Adipocyte (in vitro differentiated cells): ENCODE measurements at regions not wholly inside any gene's neighbourhood (a gene's known extent, or its start where the extent isn't known, plus 50 kb on each side); places are given as distances from the start of the nearest gene placed in this dataset.
A peak's percentile ranks its signal among the peaks of the same experiment; 100 is the strongest.
"Not testable (repeated sequence)": the region's sequence is repeated elsewhere in the genome, so short reads cannot be mapped to it uniquely, and the experiment has no call there.

ENCODE experiments used
- DNase-seq: peaks from one replicate; pipeline ENCODE4 v3.0.0-alpha.2; 2015; ENCODE audit warnings: low read depth
- H3K27me3 ChIP-seq: replicated peaks from 2 replicates; pipeline ENCODE4 v1.7.0; 2013; ENCODE audit warnings: mild to moderate bottlenecking, low read length, moderate library complexity; ENCODE audit not compliant: control insufficient read depth, insufficient read depth
- H3K36me3 ChIP-seq: 2 replicates; pipeline ENCODE4 v1.7.0; 2013; ENCODE audit warnings: low read length, mild to moderate bottlenecking, moderate library complexity; ENCODE audit not compliant: control insufficient read depth, insufficient read depth, severe bottlenecking
- H3K4me1 ChIP-seq: 2 replicates; pipeline ENCODE4 v1.7.0; 2013; ENCODE audit warnings: mild to moderate bottlenecking, low read length, moderate library complexity; ENCODE audit not compliant: control insufficient read depth, insufficient read depth
- H3K4me3 ChIP-seq: 2 replicates; pipeline ENCODE4 v1.7.0; 2013; ENCODE audit warnings: mild to moderate bottlenecking, low read length, moderate library complexity
- H3K9ac ChIP-seq: 2 replicates; pipeline ENCODE4 v1.7.0; 2013; ENCODE audit warnings: mild to moderate bottlenecking, low read length, moderate library complexity
- H3K9me3 ChIP-seq: 2 replicates; pipeline ENCODE4 v1.7.0; 2013; ENCODE audit warnings: mild to moderate bottlenecking, low read length, moderate library complexity; ENCODE audit not compliant: control insufficient read depth

DNA sequence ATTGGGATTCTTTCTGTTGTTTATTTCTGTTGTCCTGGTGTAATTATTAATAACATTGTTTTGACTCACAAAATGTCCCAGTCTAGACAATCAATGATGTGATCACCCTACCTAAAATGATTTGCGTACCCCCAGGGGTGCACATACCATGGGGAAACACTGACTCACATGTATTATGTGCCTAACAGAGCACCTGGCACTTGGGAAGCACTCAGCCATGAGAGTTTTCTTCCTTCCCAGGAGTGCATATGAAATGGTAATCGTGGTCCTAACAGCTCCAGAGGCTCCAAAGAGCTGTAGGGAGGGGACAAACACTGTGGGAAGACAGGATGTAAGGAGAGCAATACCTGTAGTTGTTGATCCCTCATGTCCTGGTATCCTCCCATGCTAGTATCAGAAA, 187.8 kb upstream of the ERBB4 start:
- Histone ChIP-seq H3K9me3 (no peaks in the 10 kb centered on the region), H3K9ac (no peak overlapping the region), H3K4me1 (peaks cover 6% of the 10 kb centered on the region), H3K4me3 (no peak overlapping the region), H3K27me3 (no peaks in the 10 kb centered on the region), H3K36me3 (no peaks in the 10 kb centered on the region)
- no peak for DNase-seq

DNA sequence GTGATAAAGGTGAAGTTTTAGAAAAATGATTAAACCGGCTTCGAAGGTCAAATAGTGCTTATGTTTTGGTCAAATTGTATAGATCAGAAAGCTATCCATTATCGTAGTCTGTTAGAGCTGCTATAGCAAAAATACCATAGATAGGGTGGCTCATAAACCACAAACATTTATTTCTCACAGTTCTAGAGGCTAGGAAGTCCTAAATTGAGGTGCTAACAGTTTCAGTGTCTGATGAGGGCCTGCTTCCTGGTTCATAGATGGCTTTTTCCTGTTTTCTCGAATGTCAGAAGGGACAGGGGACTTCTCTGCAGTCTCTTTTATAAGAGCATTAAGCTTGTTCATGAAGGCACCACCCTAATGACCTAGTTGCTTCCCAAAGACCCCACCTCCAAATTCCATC, 186.6 kb upstream of the ERBB4 start:
- Histone ChIP-seq H3K4me3 (no peak overlapping the region), H3K9me3 (no peaks in the 10 kb centered on the region), H3K27me3 (no peaks in the 10 kb centered on the region), H3K9ac (no peak overlapping the region), H3K4me1 (peaks cover 6% of the 10 kb centered on the region), H3K36me3 (no peaks in the 10 kb centered on the region)
- no peak for DNase-seq

DNA sequence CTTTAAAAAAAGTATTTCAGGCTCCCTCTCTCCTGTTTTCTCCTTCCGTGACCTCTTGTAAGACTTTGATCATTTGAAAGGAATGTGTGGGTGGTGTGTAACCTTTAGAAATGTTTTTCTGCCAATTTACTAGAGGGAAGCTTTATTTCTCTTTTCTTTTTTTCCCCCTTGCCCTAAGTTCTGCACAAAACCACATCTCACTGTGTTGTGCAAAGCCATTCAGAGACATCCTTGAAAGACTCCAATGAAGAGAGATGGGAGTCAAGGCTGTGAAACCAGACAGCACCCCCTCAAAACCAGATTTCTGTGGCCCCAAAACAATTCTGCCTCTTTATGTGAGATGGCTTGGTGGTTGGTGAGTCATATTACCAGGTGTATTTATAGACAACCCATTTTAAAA, 184.6 kb upstream of the ERBB4 start:
- Histone ChIP-seq H3K4me1 (peaks cover 6% of the 10 kb centered on the region), H3K4me3 (no peak overlapping the region), H3K9me3 (no peaks in the 10 kb centered on the region), H3K27me3 (no peaks in the 10 kb centered on the region), H3K36me3 (no peaks in the 10 kb centered on the region), H3K9ac (no peak overlapping the region)
- peak; percentile 65 for DNase-seq

DNA sequence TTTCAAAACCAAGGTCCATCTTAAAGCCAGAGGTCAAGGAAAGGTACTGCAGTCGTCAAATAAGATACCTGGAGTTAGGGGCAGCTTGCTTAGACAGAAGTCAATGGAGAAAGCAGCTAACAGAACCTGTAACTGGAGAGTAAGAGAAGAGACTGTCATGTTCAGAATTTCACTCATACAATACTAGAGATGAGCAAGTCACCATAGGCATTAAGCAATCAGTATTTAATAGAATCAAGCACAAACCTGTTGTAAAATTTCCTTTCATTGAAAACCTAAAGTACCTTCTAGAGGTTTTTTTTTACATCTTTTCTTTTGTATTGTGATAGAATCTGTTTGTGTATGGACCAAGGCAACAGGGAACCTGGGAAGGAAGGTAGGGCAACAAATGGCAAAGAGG, 183.4 kb upstream of the ERBB4 start:
- Histone ChIP-seq H3K4me3 (no peak overlapping the region), H3K27me3 (no peaks in the 10 kb centered on the region), H3K36me3 (no peaks in the 10 kb centered on the region), H3K9ac (no peak overlapping the region), H3K4me1 (peaks cover 6% of the 10 kb centered on the region), H3K9me3 (no peaks in the 10 kb centered on the region)
- no peak for DNase-seq

DNA sequence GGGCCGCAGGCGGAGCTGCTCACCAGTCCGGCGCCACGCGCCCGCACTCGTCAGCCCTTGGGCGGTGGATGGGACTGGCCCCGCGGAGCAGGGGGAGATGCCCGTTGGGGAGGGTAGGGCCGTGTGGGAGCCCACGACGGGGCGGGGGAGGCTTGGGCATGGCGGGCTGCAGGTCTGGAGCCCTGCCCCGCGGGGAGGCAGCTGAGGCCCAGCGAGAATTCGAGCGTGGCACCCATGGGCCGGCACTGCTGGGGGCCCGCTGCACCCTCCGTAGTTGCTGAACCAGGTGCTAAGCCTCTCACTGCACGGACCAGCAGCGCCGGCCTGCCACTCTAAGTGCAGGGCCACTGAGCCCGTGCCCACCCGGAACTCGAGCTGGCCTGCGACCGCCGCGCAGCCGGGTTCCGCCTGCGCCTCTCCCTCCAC, 182.4 kb upstream of the ERBB4 start:
- Histone ChIP-seq H3K9me3 (no peaks in the 10 kb centered on the region), H3K9ac (no peak overlapping the region), H3K27me3 (no peaks in the 10 kb centered on the region), H3K36me3 (no peaks in the 10 kb centered on the region), H3K4me1 (peaks cover 6% of the 10 kb centered on the region), H3K4me3 (no peak overlapping the region)
- no peak for DNase-seq

DNA sequence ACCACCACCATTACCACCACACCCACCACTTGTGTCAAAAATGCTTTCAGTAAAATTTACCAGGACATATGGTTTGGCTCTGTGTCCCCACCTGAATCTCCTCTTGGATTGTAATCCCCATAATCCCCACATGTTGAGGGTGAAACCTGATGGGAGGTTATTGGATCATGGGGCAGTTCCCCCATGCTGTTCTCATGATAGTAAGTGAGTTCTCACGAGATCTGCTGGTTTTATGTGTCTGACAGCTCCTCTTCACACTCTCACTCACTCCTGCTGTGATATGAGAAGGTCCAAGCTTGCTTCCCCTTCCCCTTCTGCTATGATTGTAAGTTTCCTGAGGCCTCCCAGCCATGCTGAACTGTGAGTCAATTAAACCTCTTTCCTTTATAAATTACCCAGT, 176.8 kb upstream of the ERBB4 start:
- not testable (repeated sequence) for H3K36me3 ChIP-seq

DNA sequence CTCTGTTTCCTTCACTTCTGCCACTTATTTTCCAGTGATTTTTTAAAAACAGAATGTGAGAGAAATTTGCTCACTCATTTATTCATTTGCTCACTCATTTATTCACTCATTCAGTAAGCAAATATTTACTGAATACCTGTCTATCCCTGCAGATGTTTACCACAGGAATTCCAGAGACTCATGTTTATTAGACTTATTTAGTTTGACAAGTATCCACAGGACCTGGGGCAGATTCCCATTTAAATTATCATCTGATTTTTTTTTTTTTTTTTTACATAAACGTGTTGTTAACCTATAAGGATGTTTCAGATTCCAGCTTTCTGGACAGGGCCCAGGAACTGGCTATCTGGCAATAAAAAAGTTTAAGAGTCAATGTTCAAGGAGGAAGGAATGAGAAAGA, 175.1 kb upstream of the ERBB4 start:
- no peak for DNase-seq
- no peaks in the 10 kb centered on the region for H3K36me3 ChIP-seq
- H3K4me3 ChIP-seq: no peak overlapping the region
- H3K4me1 ChIP-seq: no peaks in the 10 kb centered on the region
- H3K9me3 ChIP-seq: no peaks in the 10 kb centered on the region
- no peaks in the 10 kb centered on the region for H3K27me3 ChIP-seq
- H3K9ac ChIP-seq: no peak overlapping the region

More for the DNA sequence above, 176.8 kb upstream of the ERBB4 start:
- H3K4me1 ChIP-seq, H3K9me3 ChIP-seq, H3K4me3 ChIP-seq, H3K9ac ChIP-seq, H3K27me3 ChIP-seq, DNase-seq: not testable (repeated sequence)

DNA sequence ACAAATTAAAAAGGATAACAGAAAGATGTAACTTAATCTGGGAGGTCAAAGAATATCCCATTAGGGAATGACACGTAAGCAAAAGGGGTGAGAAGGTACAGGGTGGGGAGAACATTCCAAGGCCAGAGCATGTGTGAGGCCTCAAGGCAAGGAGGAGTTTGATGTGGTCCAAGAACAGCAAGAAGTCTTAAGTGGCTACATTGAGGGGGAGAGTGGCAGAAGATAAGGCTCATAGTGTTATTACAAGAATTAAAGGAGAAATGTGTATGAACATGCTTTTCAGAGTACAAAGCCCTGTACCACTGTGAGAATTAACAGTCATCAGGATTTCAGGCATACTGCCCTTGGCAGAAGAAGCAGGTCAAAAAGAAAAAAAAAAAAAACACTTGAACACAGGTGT, 174.4 kb upstream of the ERBB4 start:
- Histone ChIP-seq H3K27me3 (no peaks in the 10 kb centered on the region), H3K9ac (no peak overlapping the region), H3K4me3 (no peak overlapping the region), H3K9me3 (no peaks in the 10 kb centered on the region), H3K36me3 (no peaks in the 10 kb centered on the region), H3K4me1 (no peaks in the 10 kb centered on the region)
- DNase-seq: peak; percentile 35

DNA sequence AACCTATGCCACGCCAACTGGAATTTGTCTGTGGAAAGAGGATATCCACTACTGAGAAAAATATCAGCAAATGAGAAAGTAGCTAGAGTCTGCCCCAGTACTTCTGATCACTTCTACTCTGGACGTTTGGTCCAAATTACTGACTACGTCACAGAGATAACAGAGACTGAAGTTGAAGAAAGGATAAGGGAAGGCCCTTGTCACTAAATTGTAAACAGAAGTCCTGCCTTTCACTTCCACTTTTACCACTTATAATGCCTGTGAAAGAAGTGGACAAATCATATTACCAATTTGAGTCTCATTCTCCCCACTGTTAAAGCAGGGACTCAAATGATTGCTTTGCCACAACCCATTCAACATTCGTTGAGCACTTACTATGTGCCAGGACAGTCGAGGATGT, 173.9 kb upstream of the ERBB4 start:
- H3K9me3 ChIP-seq: no peaks in the 10 kb centered on the region
- no peak overlapping the region for H3K4me3 ChIP-seq
- H3K4me1 ChIP-seq: no peaks in the 10 kb centered on the region
- no peaks in the 10 kb centered on the region for H3K36me3 ChIP-seq
- no peaks in the 10 kb centered on the region for H3K27me3 ChIP-seq
- no peak overlapping the region for H3K9ac ChIP-seq
- DNase-seq: peak; percentile 14

DNA sequence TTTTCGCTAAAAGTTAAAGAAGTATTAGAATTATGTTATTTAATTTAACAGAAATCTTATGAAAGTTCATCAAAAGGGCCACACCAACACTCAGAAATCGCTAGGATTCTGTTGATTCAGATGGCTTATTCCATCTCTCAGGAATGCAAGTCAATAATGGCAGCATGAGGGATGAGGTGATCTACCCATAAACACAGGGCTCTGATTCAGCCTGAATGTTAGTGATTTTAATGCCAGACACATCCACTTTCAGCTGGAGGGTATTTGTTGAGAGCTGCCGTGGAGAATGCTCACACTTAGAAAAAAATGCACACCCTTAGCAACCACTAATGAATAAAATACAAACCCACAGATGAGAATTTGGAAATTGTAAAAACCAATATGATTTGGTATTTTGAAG, 173.3 kb upstream of the ERBB4 start:
- Histone ChIP-seq H3K9ac (no peak overlapping the region), H3K36me3 (no peaks in the 10 kb centered on the region), H3K27me3 (no peaks in the 10 kb centered on the region), H3K9me3 (no peaks in the 10 kb centered on the region), H3K4me1 (no peaks in the 10 kb centered on the region), H3K4me3 (no peak overlapping the region)
- peak; percentile 76 for DNase-seq

DNA sequence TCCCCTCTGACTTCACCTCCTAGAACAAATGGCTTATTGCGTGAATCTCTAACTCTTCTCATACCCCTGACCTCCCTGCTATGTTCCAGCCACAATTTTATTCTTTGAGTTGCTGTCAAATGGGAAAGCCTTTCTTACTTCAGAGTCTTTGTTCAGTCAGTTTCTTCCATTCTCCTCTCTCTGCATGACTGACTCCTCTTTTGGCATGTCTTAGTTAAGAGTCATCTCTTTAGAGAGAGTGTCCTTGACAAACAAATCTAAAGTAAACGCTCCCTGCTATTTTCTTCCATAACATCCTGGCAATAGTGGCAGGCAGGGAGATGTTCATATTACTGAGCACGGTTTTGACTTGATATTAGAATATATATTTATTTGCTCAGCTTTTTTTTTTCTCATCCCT, 170.7 kb upstream of the ERBB4 start:
- DNase-seq: peak; percentile 55
- no peaks in the 10 kb centered on the region for H3K4me1 ChIP-seq

DNA sequence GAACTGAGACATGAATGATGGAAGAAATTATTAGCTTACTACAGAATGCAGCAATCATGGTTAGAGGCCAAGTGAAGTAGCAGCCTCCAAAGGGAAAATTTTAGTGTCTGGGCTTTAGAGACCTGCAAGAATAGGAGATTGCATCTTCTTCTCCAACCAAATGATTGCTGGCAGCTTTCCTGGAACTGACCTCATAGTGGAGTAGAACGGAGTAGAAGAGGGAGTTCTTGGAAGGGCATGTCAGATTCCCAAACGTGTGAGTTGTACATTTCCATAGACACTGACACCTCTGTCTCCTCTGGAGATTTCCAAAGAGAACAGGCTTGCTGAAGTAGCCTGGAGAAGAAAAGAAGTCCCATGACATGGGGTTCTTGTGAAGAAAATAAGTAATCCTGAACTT, 169.8 kb upstream of the ERBB4 start:
- no peak for DNase-seq
- Histone ChIP-seq H3K4me3 (no peak overlapping the region), H3K4me1 (no peaks in the 10 kb centered on the region), H3K36me3 (no peaks in the 10 kb centered on the region), H3K9me3 (no peaks in the 10 kb centered on the region), H3K27me3 (no peaks in the 10 kb centered on the region), H3K9ac (no peak overlapping the region)

More for the DNA sequence above, 170.7 kb upstream of the ERBB4 start:
- no peaks in the 10 kb centered on the region for H3K9me3 ChIP-seq
- H3K27me3 ChIP-seq: no peaks in the 10 kb centered on the region
- H3K4me3 ChIP-seq: no peak overlapping the region
- H3K36me3 ChIP-seq: no peaks in the 10 kb centered on the region
- H3K9ac ChIP-seq: no peak overlapping the region
